Neural crest cell (in vitro differentiated cells): ENCODE measurements at regions not wholly inside any gene's neighbourhood (a gene's known extent, or its start where the extent isn't known, plus 50 kb on each side); places are given as distances from the start of the nearest gene placed in this dataset.

Source experiments
- DNase-seq: peaks from one replicate; pipeline ENCODE4 v3.0.0; 2021; ENCODE audit warnings: low read depth, mixed read lengths, low spot score
- H3K27ac Mint-ChIP-seq: one replicate; pipeline ENCODE4 v1.8.0; 2021; ENCODE audit warnings: mild to moderate bottlenecking, mixed read lengths; ENCODE audit not compliant: unreplicated experiment
- H3K27me3 Mint-ChIP-seq: 2 replicates; pipeline ENCODE4 v1.8.0; 2021; ENCODE audit warnings: low read depth, mild to moderate bottlenecking, mixed read lengths
- H3K36me3 Mint-ChIP-seq: 2 replicates; pipeline ENCODE4 v1.8.0; 2021; ENCODE audit warnings: low read depth, mild to moderate bottlenecking, mixed read lengths
- H3K4me1 Mint-ChIP-seq: 2 replicates; pipeline ENCODE4 v1.8.0; 2021; ENCODE audit warnings: mixed read lengths
- H3K4me3 Mint-ChIP-seq: one replicate; pipeline ENCODE4 v1.8.0; 2021; ENCODE audit warnings: mild to moderate bottlenecking, mixed read lengths
- H3K9me3 Mint-ChIP-seq: 2 replicates; pipeline ENCODE4 v1.8.0; 2021; ENCODE audit warnings: mixed read lengths
- TF ChIP-seq, protein P1 (sequence below): fragments of 200-600 bp; sonication (generic); conservative IDR thresholded peaks from 2 replicates; pipeline ENCODE4 v1.5.0; 2021; ENCODE audit warnings: antibody characterized with exemption, mild to moderate bottlenecking

DNA sequence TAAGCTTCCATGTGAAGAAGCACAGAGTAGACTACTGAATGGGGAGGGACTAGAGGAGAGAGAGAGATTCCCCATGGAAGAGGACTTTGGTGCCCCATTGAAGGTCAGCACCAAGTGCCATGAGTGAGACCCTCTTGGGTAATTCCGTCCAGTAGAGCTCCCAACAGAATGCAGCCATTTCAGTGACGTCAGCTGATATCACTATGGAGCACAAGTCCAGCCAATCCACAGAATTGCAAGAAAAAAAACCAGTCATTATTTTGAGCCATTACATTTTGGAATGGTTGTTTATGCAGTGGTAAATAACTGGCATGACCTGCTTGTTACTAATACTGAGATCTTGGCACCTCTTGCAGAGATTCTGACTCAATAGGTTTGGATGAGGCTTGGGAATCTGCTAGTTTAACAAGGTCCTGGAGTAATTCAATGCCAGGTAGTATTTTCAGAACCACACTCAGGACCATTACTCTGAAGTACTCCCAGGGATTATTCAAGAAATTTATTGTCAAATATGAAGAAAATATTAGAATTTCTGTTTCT, 52.6 kb upstream of the SP8 start:
- Mint-ChIP-seq H3K9me3 (peaks cover 1% of the 10 kb centered on the region), H3K36me3 (no peaks in the 10 kb centered on the region), H3K27me3 (no peaks in the 10 kb centered on the region), H3K4me3 (no peak overlapping the region), H3K27ac (peak overlapping the region; percentile 57), H3K4me1 (no peaks in the 10 kb centered on the region)
- TF ChIP-seq, protein P1, sequence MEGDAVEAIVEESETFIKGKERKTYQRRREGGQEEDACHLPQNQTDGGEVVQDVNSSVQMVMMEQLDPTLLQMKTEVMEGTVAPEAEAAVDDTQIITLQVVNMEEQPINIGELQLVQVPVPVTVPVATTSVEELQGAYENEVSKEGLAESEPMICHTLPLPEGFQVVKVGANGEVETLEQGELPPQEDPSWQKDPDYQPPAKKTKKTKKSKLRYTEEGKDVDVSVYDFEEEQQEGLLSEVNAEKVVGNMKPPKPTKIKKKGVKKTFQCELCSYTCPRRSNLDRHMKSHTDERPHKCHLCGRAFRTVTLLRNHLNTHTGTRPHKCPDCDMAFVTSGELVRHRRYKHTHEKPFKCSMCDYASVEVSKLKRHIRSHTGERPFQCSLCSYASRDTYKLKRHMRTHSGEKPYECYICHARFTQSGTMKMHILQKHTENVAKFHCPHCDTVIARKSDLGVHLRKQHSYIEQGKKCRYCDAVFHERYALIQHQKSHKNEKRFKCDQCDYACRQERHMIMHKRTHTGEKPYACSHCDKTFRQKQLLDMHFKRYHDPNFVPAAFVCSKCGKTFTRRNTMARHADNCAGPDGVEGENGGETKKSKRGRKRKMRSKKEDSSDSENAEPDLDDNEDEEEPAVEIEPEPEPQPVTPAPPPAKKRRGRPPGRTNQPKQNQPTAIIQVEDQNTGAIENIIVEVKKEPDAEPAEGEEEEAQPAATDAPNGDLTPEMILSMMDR = no peak
- DNase-seq = no peak

DNA sequence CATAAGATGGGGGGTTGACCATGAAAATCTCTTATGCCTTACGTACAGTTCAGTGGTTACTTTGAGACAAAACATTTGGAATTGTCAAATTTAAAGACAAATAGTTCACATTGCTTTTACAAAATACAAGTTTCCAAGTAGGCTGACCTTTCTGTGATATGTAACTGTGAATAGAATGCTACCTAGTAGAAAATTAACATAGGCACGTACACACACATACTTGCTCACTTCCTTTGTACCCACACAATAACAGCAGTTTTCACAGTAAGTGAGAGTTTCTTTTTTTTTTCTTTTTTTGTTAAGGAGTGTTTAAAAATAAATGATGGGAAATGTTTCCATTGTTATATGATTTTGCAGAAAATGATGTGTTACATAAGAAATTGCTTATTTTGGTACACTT, 53.3 kb upstream of the SP8 start:
- H3K4me1 Mint-ChIP-seq = no peaks in the 10 kb centered on the region
- H3K4me3 Mint-ChIP-seq = no peak overlapping the region
- no peaks in the 10 kb centered on the region for H3K9me3 Mint-ChIP-seq
- H3K27ac Mint-ChIP-seq = no peak overlapping the region
- no peak for DNase-seq
- no peaks in the 10 kb centered on the region for H3K27me3 Mint-ChIP-seq
- TF ChIP-seq, protein P1 = no peak
- H3K36me3 Mint-ChIP-seq = no peaks in the 10 kb centered on the region

DNA sequence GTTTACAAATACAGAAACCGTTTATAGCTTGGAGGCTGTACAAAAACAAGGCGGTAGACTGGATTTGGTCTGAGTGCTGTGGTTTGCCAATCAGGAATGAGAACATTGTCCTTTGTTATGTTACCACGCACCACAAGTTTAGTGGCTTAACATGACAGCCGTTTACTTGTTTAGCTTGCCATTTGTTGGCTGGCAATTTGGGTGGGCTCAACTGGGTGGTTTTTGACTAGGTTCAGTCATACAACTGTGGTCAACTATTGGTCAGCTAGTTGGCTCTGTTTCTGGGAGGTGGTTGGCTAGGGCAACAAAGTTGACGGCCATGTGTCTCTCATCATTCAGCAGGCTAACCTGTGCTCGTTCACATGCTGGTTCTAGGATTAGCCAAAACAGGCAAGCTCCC, 60.1 kb upstream of the SP8 start:
- Mint-ChIP-seq H3K4me1 (no peaks in the 10 kb centered on the region), H3K9me3 (peaks cover 5% of the 10 kb centered on the region), H3K4me3 (no peak overlapping the region), H3K27ac (no peak overlapping the region), H3K36me3 (no peaks in the 10 kb centered on the region), H3K27me3 (no peaks in the 10 kb centered on the region)
- no peak for DNase-seq
- TF ChIP-seq, protein P1 = no peak

DNA sequence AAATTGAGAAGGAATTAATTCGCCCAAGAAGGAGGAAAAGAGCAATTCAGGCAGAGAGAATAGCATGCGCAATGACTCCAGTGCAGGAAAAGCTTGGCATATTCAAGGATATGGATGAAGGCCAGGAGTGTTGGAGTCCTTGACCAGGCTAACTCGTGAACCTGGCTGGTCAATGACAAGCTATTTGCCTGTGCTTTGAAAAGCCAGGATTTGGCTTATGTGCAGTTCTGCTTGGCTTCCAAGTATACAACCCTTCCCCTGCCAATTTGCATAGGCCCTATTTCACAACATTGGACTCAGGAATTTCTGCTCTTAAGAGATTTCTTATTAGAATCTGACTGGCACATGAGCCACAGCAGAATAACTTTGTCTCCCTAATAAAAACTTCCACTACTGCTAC, 72.3 kb upstream of the SP8 start:
- no peaks in the 10 kb centered on the region for H3K9me3 Mint-ChIP-seq
- H3K4me1 Mint-ChIP-seq = no peaks in the 10 kb centered on the region
- no peaks in the 10 kb centered on the region for H3K27me3 Mint-ChIP-seq
- no peak overlapping the region for H3K4me3 Mint-ChIP-seq
- no peaks in the 10 kb centered on the region for H3K36me3 Mint-ChIP-seq
- DNase-seq = no peak
- H3K27ac Mint-ChIP-seq = no peak overlapping the region
- TF ChIP-seq, protein P1 = no peak

DNA sequence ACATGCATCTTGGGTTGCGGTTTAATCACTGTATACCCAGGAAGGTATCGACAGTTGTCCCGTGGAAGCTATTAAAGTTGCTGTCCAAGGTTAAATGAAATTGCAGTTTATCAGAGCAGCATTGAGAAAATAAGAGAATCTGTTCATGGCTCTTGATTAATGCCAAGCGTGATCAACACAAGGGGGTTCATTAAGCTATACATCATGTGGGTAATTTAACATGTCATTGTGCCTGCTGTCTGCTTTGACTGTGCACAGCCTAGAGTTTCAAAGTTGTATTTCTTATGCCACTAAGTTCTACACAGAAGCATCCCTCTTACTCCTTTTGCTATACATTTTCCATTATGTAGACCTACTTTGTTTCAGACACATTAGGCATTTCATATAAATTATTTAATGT, 74.8 kb upstream of the SP8 start:
- TF ChIP-seq, protein P1 = no peak
- H3K36me3 Mint-ChIP-seq = no peaks in the 10 kb centered on the region
- no peaks in the 10 kb centered on the region for H3K27me3 Mint-ChIP-seq

DNA sequence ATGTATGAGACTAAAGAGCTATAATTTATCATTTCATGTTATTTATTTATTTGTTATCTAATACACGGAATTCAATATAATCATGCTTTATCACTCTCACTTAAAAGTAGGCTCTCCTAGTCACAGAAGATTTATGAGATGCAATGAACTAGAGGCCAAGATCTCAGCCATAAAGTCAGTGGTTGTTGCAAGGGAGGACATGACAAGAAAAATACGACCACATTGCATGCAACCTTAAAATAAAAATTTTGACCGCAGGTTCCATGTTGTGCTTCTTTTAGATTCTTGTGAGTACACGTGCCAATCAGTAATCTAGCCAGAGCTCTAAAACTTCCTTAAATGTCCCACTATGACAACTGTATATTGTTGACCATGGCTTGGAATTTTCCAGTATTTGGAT, 75.9 kb upstream of the SP8 start:
- no peak overlapping the region for H3K4me3 Mint-ChIP-seq
- no peaks in the 10 kb centered on the region for H3K9me3 Mint-ChIP-seq
- H3K4me1 Mint-ChIP-seq = no peaks in the 10 kb centered on the region
- H3K27me3 Mint-ChIP-seq = no peaks in the 10 kb centered on the region
- TF ChIP-seq, protein P1 = no peak
- no peak overlapping the region for H3K27ac Mint-ChIP-seq
- no peak for DNase-seq
- no peaks in the 10 kb centered on the region for H3K36me3 Mint-ChIP-seq

More for the DNA sequence above, 74.8 kb upstream of the SP8 start:
- no peak for DNase-seq
- H3K4me1 Mint-ChIP-seq = no peaks in the 10 kb centered on the region
- no peaks in the 10 kb centered on the region for H3K9me3 Mint-ChIP-seq
- H3K27ac Mint-ChIP-seq = no peak overlapping the region
- H3K4me3 Mint-ChIP-seq = no peak overlapping the region
